ENCODE measurements at regions not wholly inside any gene's neighbourhood (a gene's known extent, or its start where the extent isn't known, plus 50 kb on each side); places are given as distances from the start of the nearest gene placed in this dataset.

- ATAC-seq (no peak), DNase-seq (no peak)
- no peaks in the 10 kb centered on the region for H3K27me3 ChIP-seq (ENCODE audit: insufficient read depth in 3 of 3, low read length in 2 of 3)
- H3K9me3 ChIP-seq = no peaks in the 10 kb centered on the region
- no peak for TF ChIP-seq CTCF (IDR thresholded peaks at IDR 0.05)
- intact Hi-C loops (cut with DNase I) = no loop called here
- H3K27ac ChIP-seq = no peak overlapping the region
- WGBS, 3 donors = 92 to 97% (median 94%) methylated on average over 4 of the region's 4 CpGs
- no peak overlapping the region for H3K4me3 ChIP-seq
- no peaks in the 10 kb centered on the region for H3K36me3 ChIP-seq (ENCODE audit: insufficient read depth in 1 of 2, low read depth in 1 of 2)
- H3K4me1 ChIP-seq = no peaks in the 10 kb centered on the region
These were observed 96.3 kb upstream of the RNF152 start for GRCh38 chr18:61989138-61989537.

- 37 to 61% (median 38%) methylated on average over 2 of the region's 2 CpGs for WGBS, 3 donors
- Histone ChIP-seq H3K4me3 (no peak overlapping the region), H3K9me3 (no peaks in the 10 kb centered on the region), H3K4me1 (no peaks in the 10 kb centered on the region), H3K36me3 (ENCODE audit: insufficient read depth in 1 of 2, low read depth in 1 of 2) (no peaks in the 10 kb centered on the region), H3K27me3 (ENCODE audit: insufficient read depth in 3 of 3, low read length in 2 of 3) (no peaks in the 10 kb centered on the region), H3K27ac (no peak overlapping the region)
- intact Hi-C loops (cut with DNase I) = no loop called here
- no peak for TF ChIP-seq CTCF (IDR thresholded peaks at IDR 0.05)
- ATAC-seq = no peak
- DNase-seq = no peak
These were observed 95.3 kb upstream of the RNF152 start for GRCh38 chr18:61988100-61988499.

GRCh38 chr18:61985681-61986080, 92.9 kb upstream of the RNF152 start:
- 91 to 97% (median 92%) methylated on average over 1 of the region's 1 CpG for WGBS, 3 donors
- intact Hi-C loops (cut with DNase I) = no loop called here
- H3K9me3 ChIP-seq = no peaks in the 10 kb centered on the region
- TF ChIP-seq CTCF (IDR thresholded peaks at IDR 0.05) = no peak
- H3K4me1 ChIP-seq = no peaks in the 10 kb centered on the region
- no peak for DNase-seq
- H3K27me3 ChIP-seq (ENCODE audit: insufficient read depth in 3 of 3, low read length in 2 of 3) = no peaks in the 10 kb centered on the region
- H3K36me3 ChIP-seq (ENCODE audit: insufficient read depth in 1 of 2, low read depth in 1 of 2) = no peaks in the 10 kb centered on the region
- H3K27ac ChIP-seq = no peak overlapping the region
- H3K4me3 ChIP-seq = no peak overlapping the region
- ATAC-seq = no peak

GRCh38 chr18:61984349-61984748, 91.5 kb upstream of the RNF152 start:
- TF ChIP-seq CTCF (IDR thresholded peaks at IDR 0.05) = no peak
- DNase-seq = no peak
- Histone ChIP-seq H3K36me3 (ENCODE audit: insufficient read depth in 1 of 2, low read depth in 1 of 2) (no peaks in the 10 kb centered on the region), H3K4me1 (no peaks in the 10 kb centered on the region), H3K4me3 (no peak overlapping the region), H3K27me3 (ENCODE audit: insufficient read depth in 3 of 3, low read length in 2 of 3) (no peaks in the 10 kb centered on the region), H3K9me3 (no peaks in the 10 kb centered on the region), H3K27ac (no peak overlapping the region)
- intact Hi-C loops (cut with DNase I) = no loop called here
- 27 to 36% (median 34%) methylated on average over 1 of the region's 1 CpG for WGBS, 3 donors
- no peak for ATAC-seq

- Histone ChIP-seq H3K27me3 (ENCODE audit: insufficient read depth in 3 of 3, low read length in 2 of 3) (no peaks in the 10 kb centered on the region), H3K4me3 (no peak overlapping the region), H3K36me3 (ENCODE audit: insufficient read depth in 1 of 2, low read depth in 1 of 2) (no peaks in the 10 kb centered on the region), H3K9me3 (no peaks in the 10 kb centered on the region), H3K4me1 (no peaks in the 10 kb centered on the region), H3K27ac (no peak overlapping the region)
- DNase-seq (no peak), ATAC-seq (no peak)
- intact Hi-C loops (cut with DNase I) = no loop called here
- WGBS, 3 donors = 46 to 54% (median 47%) methylated on average over 2 of the region's 2 CpGs
- no peak for TF ChIP-seq CTCF (IDR thresholded peaks at IDR 0.05)
These were observed 89.7 kb upstream of the RNF152 start for GRCh38 chr18:61982475-61982874.

Measured in psoas muscle (tissue), 7 donors.